SU-DHL-6 (cell line): ENCODE measurements at regions not wholly inside any gene's neighbourhood (a gene's known extent, or its start where the extent isn't known, plus 50 kb on each side); places are given as distances from the start of the nearest gene placed in this dataset.

Experiments used
- H2AFZ ChIP-seq: fragments of 200-600 bp; sonication (generic); 2 replicates; pipeline ENCODE4 v1.6.1; 2014; ENCODE audit warnings: low read depth, mild to moderate bottlenecking, moderate library complexity, mixed read lengths, antibody characterized with exemption, low read length; ENCODE audit not compliant: severe bottlenecking
- H3F3A ChIP-seq: fragments of 200-600 bp; shearing (Covaris generic); 2 replicates; pipeline ENCODE4 v1.6.0; 2016; ENCODE audit warnings: antibody characterized with exemption, mild to moderate bottlenecking; ENCODE audit not compliant: insufficient read depth
- H3K27ac ChIP-seq: fragments of 200-600 bp; sonication (generic); 2 replicates; pipeline ENCODE4 v1.5.1; 2016; ENCODE audit warnings: low read depth, mild to moderate bottlenecking, low read length, moderate library complexity, mixed read lengths
- H3K27me3 ChIP-seq: fragments of 200-600 bp; sonication (generic), shearing (Covaris generic); 2 replicates; pipeline ENCODE4 v1.6.0; 2014; ENCODE audit warnings: mild to moderate bottlenecking, low read length
- H3K36me3 ChIP-seq: fragments of 200-600 bp; sonication (generic); 2 replicates; pipeline ENCODE4 v1.6.1; 2014; ENCODE audit warnings: mild to moderate bottlenecking, low read length, mixed read lengths
- H3K4me2 ChIP-seq: fragments of 300-600, 200-600 bp; shearing (Covaris generic), sonication (generic); 2 replicates; pipeline ENCODE4 v1.6.0; 2014; ENCODE audit warnings: low read length, low read depth, mild to moderate bottlenecking; ENCODE audit not compliant: poor library complexity, severe bottlenecking
- H3K4me3 ChIP-seq: fragments of 200-600 bp; sonication (generic); 2 replicates; pipeline ENCODE4 v1.5.1; 2014; ENCODE audit warnings: antibody characterized with exemption, low read length, mild to moderate bottlenecking, mixed read lengths; ENCODE audit not compliant: insufficient read depth, poor library complexity, severe bottlenecking
- H3K79me2 ChIP-seq: fragments of 200-600 bp; sonication (generic); 2 replicates; pipeline ENCODE4 v1.6.1; 2014; ENCODE audit warnings: mild to moderate bottlenecking, low read length, moderate library complexity; ENCODE audit not compliant: insufficient read depth
- H3K9ac ChIP-seq: fragments of 200-600 bp; sonication (generic); 2 replicates; pipeline ENCODE4 v1.7.0; 2014; ENCODE audit warnings: mild to moderate bottlenecking, low read length
- H3K9me2 ChIP-seq: fragments of 200-600 bp; sonication (generic); replicated peaks from 2 replicates; pipeline ENCODE4 v1.6.1; 2014; ENCODE audit warnings: low read length; ENCODE audit not compliant: insufficient read depth
- H3K9me3 ChIP-seq: fragments of 200-600 bp; sonication (generic); 2 replicates; pipeline ENCODE4 v1.6.1; 2014; ENCODE audit warnings: low read length, mixed read lengths; ENCODE audit not compliant: insufficient read depth
- H4K20me1 ChIP-seq: fragments of 200-600 bp; sonication (generic); 2 replicates; pipeline ENCODE4 v1.6.1; 2014; ENCODE audit warnings: low read depth, mild to moderate bottlenecking, antibody characterized with exemption, low read length, moderate library complexity, mixed read lengths
- EZH2phosphoT487 ChIP-seq: fragments of 200-600 bp; sonication (generic), shearing (Covaris generic); conservative IDR thresholded peaks from 2 replicates; pipeline ENCODE4 v1.6.1; 2018; ENCODE audit warnings: mild to moderate bottlenecking, antibody characterized with exemption, low read length, moderate library complexity, mixed read lengths
- TF ChIP-seq, protein P1 (sequence below): fragments of 200-600 bp; sonication (generic); IDR thresholded peaks from one replicate; pipeline ENCODE4 v1.5.1; 2017; ENCODE audit warnings: antibody characterized with exemption, mild to moderate bottlenecking, low read length, moderate library complexity; ENCODE audit not compliant: insufficient read depth, poor library complexity, severe bottlenecking

DNA sequence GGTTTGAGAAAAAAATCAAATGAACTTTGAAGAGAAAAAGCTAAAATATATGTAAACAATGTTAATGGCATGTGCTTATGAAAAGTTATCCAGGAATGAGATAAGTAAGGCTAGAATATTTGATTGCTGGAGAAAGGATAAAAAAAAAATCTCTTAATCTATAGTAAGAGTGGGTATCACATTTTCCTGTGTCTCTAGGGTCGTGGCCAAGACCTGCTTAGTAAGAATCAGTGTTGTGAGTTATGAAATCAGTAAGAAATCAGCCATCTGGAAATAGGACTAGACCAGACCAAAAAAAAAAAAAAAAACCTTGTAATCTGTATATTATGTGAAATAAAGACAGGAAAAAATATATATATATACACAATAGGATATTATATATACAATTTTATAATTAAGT lies 1153.9 kb downstream of the CDH11 start:
- Histone ChIP-seq H3K9me2 (no peaks in the 10 kb centered on the region), H3K9ac (no peak overlapping the region), H3F3A (no peaks in the 10 kb centered on the region), H3K79me2 (no peaks in the 10 kb centered on the region), H3K27ac (no peak overlapping the region), H4K20me1 (no peaks in the 10 kb centered on the region), H2AFZ (no peak overlapping the region), H3K27me3 (no peaks in the 10 kb centered on the region), H3K4me3 (no peak overlapping the region), H3K4me2 (no peak overlapping the region), H3K9me3 (no peaks in the 10 kb centered on the region), H3K36me3 (no peaks in the 10 kb centered on the region)
- no peak for TF ChIP-seq EZH2phosphoT487
- TF ChIP-seq, protein P1, sequence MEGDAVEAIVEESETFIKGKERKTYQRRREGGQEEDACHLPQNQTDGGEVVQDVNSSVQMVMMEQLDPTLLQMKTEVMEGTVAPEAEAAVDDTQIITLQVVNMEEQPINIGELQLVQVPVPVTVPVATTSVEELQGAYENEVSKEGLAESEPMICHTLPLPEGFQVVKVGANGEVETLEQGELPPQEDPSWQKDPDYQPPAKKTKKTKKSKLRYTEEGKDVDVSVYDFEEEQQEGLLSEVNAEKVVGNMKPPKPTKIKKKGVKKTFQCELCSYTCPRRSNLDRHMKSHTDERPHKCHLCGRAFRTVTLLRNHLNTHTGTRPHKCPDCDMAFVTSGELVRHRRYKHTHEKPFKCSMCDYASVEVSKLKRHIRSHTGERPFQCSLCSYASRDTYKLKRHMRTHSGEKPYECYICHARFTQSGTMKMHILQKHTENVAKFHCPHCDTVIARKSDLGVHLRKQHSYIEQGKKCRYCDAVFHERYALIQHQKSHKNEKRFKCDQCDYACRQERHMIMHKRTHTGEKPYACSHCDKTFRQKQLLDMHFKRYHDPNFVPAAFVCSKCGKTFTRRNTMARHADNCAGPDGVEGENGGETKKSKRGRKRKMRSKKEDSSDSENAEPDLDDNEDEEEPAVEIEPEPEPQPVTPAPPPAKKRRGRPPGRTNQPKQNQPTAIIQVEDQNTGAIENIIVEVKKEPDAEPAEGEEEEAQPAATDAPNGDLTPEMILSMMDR, result no peak

DNA sequence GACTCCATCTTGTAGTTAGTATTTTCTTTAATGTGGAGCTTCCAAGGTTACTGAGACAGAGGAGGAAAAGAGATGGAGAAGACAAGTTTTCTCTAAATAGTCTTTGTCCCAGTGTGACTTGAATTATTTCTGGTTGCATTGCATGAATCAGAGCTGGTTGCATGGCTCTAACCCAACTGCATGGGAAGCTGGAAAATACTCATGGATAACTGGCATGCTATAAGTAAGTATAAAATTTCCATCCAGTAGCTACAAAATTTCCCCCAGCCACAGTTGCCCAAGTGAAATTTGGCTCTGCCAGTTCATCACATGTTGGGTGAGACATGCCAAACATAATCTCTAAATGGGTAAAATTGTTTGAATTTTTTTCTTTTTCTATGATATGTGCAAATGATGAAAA lies 1161.5 kb downstream of the CDH11 start:
- no peaks in the 10 kb centered on the region for H3F3A ChIP-seq
- TF ChIP-seq EZH2phosphoT487, result no peak
- TF ChIP-seq, protein P1, result no peak
- H3K27me3 ChIP-seq, result no peaks in the 10 kb centered on the region
- no peaks in the 10 kb centered on the region for H3K79me2 ChIP-seq
- H3K4me2 ChIP-seq, result no peak overlapping the region
- H3K27ac ChIP-seq, result no peak overlapping the region
- H2AFZ ChIP-seq, result no peak overlapping the region
- no peaks in the 10 kb centered on the region for H4K20me1 ChIP-seq
- no peaks in the 10 kb centered on the region for H3K9me3 ChIP-seq
- H3K9me2 ChIP-seq, result no peaks in the 10 kb centered on the region
- H3K4me3 ChIP-seq, result no peak overlapping the region
- no peak overlapping the region for H3K9ac ChIP-seq
- no peaks in the 10 kb centered on the region for H3K36me3 ChIP-seq

DNA sequence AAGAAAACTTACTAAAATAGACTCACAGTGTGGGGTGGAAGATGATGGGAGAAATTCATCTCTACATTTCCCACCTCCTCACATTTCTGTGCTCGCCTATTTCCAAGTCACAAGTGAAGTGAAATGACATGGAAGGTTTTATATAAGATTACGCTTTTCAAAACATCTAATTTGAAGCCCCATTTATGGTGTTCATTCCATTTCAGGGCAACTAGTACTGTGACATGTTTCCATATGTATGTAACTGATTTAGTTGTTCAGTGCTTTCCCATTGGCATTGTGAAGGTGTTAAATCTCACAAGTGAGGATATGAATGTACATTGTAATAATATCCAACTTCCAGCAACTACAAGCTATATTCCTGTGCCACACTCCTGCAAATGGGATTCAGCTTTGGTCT lies 1174.8 kb downstream of the CDH11 start:
- Histone ChIP-seq H3K9ac (no peak overlapping the region), H3K27ac (no peak overlapping the region), H3K9me3 (no peaks in the 10 kb centered on the region), H3K27me3 (no peaks in the 10 kb centered on the region), H2AFZ (no peak overlapping the region), H4K20me1 (no peaks in the 10 kb centered on the region), H3K4me2 (no peak overlapping the region), H3K36me3 (no peaks in the 10 kb centered on the region), H3K4me3 (no peak overlapping the region), H3K9me2 (no peaks in the 10 kb centered on the region), H3K79me2 (no peaks in the 10 kb centered on the region), H3F3A (no peaks in the 10 kb centered on the region)
- no peak for TF ChIP-seq EZH2phosphoT487
- TF ChIP-seq, protein P1, result no peak

DNA sequence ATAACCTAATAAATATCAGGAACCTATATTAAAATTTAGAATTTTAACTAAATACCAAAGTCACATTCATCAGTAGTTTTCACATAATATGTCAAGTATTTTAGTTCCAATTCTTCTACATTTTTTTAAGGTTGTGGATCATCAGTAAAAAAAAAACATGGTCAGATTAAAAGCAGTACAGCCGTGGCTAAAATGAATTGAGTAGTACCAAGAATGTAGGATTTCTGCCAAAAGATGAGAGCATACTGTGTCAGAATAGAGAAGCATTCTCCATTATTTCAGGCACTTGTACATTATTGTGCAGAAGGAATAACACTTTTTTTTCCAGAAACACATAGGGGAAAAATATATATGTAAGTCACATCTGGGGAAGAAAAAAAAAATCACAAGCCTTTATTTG lies 1176.1 kb downstream of the CDH11 start:
- Histone ChIP-seq H3K27ac (no peak overlapping the region), H3K4me2 (no peak overlapping the region)

More for the DNA sequence above, 1176.1 kb downstream of the CDH11 start:
- Histone ChIP-seq H3K4me3 (no peak overlapping the region), H3K9ac (no peak overlapping the region), H3K79me2 (no peaks in the 10 kb centered on the region), H4K20me1 (no peaks in the 10 kb centered on the region), H3K36me3 (no peaks in the 10 kb centered on the region), H2AFZ (no peak overlapping the region), H3K9me3 (no peaks in the 10 kb centered on the region), H3K9me2 (no peaks in the 10 kb centered on the region), H3K27me3 (no peaks in the 10 kb centered on the region), H3F3A (no peaks in the 10 kb centered on the region)
- TF ChIP-seq EZH2phosphoT487, result no peak
- TF ChIP-seq, protein P1, result no peak
